ENCODE measurements at regions not wholly inside any gene's neighbourhood (a gene's known extent, or its start where the extent isn't known, plus 50 kb on each side); places are given as distances from the start of the nearest gene placed in this dataset.
"Not testable (repeated sequence)": the region's sequence is repeated elsewhere in the genome, so short reads cannot be mapped to it uniquely, and the experiment has no call there.

- no peak for DNase-seq (ENCODE audit: low read depth, low spot score)
- H3K27ac ChIP-seq: no peak overlapping the region
- H3K36me3 ChIP-seq (ENCODE audit: insufficient read depth, low read length): no peaks in the 10 kb centered on the region
- no peak overlapping the region for H3K9ac ChIP-seq (ENCODE audit: insufficient read length)
- H3K4me3 ChIP-seq: peak overlapping the region; percentile 54
- H3K9me3 ChIP-seq (ENCODE audit: low read depth, low read length): no peaks in the 10 kb centered on the region
- no peak for TF ChIP-seq POLR2AphosphoS5 (IDR thresholded peaks at IDR 0.05; ENCODE audit: borderline replicate concordance, low read depth, low read length)
These were observed 101.9 kb upstream of the NAA20 start for GRCh38 chr20:19915111-19915798.

GRCh38 chr20:19916531-19917485 lies 100.4 kb upstream of the NAA20 start:
- H3K4me3 ChIP-seq: no peak overlapping the region
- H3K9ac ChIP-seq (ENCODE audit: insufficient read length): no peak overlapping the region
- TF ChIP-seq POLR2AphosphoS5 (IDR thresholded peaks at IDR 0.05; ENCODE audit: borderline replicate concordance, low read depth, low read length) (no peak), FOXP2 (optimal IDR thresholded peaks at IDR 0.05; ENCODE audit: control extremely low read depth, extremely low read length, insufficient read depth) (no peak), EZH2 (IDR thresholded peaks at IDR 0.05) (no peak)
- H3K9me3 ChIP-seq (ENCODE audit: low read depth, low read length): no peaks in the 10 kb centered on the region
- no peaks in the 10 kb centered on the region for H3K36me3 ChIP-seq (ENCODE audit: insufficient read depth, low read length)
- H3K27ac ChIP-seq: no peak overlapping the region
- DNase-seq (ENCODE audit: low read depth, low spot score): no peak

GRCh38 chr20:19918965-19919329 lies 98.2 kb upstream of the NAA20 start:
- DNase-seq (ENCODE audit: low read depth, low spot score): no peak
- Histone ChIP-seq H3K9me3 (ENCODE audit: low read depth, low read length) (no peaks in the 10 kb centered on the region), H3K9ac (ENCODE audit: insufficient read length) (no peak overlapping the region), H3K36me3 (ENCODE audit: insufficient read depth, low read length) (no peaks in the 10 kb centered on the region), H3K4me3 (no peak overlapping the region), H3K27ac (no peak overlapping the region)
- TF ChIP-seq EZH2 (IDR thresholded peaks at IDR 0.05): no peak
- TF ChIP-seq FOXP2 (optimal IDR thresholded peaks at IDR 0.05; ENCODE audit: control extremely low read depth, extremely low read length, insufficient read depth): no peak
- no peak for TF ChIP-seq POLR2AphosphoS5 (IDR thresholded peaks at IDR 0.05; ENCODE audit: borderline replicate concordance, low read depth, low read length)

DNA sequence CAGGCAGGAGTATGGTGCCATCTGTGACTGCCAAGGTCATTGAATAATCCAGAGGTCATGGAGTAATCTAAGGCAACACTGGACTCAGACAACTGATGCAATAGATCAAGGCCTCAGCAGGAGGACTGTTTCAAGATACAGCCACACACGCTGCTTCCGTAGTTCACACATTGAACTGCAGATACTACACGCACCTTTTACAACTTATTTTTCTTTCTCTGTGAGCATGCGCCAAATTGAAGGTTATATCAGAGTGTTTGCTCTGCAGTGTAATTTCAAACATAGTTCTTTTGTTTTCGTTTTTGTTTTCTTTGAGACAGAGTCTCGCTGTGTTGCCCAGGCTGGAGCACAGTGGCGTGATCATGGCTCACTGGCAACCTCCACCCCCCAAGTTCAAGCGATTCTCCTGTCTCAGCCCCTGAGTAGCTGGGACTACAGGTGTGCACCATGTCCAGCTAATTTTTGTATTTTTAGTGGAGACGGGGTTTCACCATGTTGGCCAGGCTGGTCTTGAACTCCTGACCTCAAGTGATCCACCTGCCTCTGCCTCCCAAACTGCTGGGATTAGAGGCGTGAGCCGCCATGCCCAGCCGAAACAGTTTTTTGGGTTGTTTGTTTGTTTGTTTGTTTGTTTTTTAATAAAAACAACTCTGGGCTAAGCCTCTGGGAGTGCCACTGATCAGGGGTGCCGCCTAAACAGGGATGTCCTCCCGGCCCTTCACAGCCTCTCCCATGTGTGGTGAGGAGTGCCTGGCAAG lies 96.6 kb upstream of the NAA20 start:
- H3K9ac ChIP-seq (ENCODE audit: insufficient read length): no peak overlapping the region
- no peak overlapping the region for H3K4me3 ChIP-seq
- H3K27ac ChIP-seq: no peak overlapping the region
- TF ChIP-seq FOXP2 (optimal IDR thresholded peaks at IDR 0.05; ENCODE audit: control extremely low read depth, extremely low read length, insufficient read depth) (no peak), POLR2AphosphoS5 (IDR thresholded peaks at IDR 0.05; ENCODE audit: borderline replicate concordance, low read depth, low read length) (no peak), EZH2 (IDR thresholded peaks at IDR 0.05) (no peak)
- H3K9me3 ChIP-seq (ENCODE audit: low read depth, low read length): no peaks in the 10 kb centered on the region
- H3K36me3 ChIP-seq (ENCODE audit: insufficient read depth, low read length): no peaks in the 10 kb centered on the region
- DNase-seq (ENCODE audit: low read depth, low spot score): no peak

- H3K9ac ChIP-seq (ENCODE audit: insufficient read length): no peak overlapping the region
- H3K27ac ChIP-seq: no peak overlapping the region
- H3K36me3 ChIP-seq (ENCODE audit: insufficient read depth, low read length): no peaks in the 10 kb centered on the region
- TF ChIP-seq FOXP2 (optimal IDR thresholded peaks at IDR 0.05; ENCODE audit: control extremely low read depth, extremely low read length, insufficient read depth) (no peak), EZH2 (IDR thresholded peaks at IDR 0.05) (no peak), POLR2AphosphoS5 (IDR thresholded peaks at IDR 0.05; ENCODE audit: borderline replicate concordance, low read depth, low read length) (no peak)
- DNase-seq (ENCODE audit: low read depth, low spot score): no peak
- H3K9me3 ChIP-seq (ENCODE audit: low read depth, low read length): no peaks in the 10 kb centered on the region
- no peak overlapping the region for H3K4me3 ChIP-seq
These were observed 95.8 kb upstream of the NAA20 start for GRCh38 chr20:19921284-19921793.

- H3K9me3 ChIP-seq (ENCODE audit: low read depth, low read length): not testable (repeated sequence)
These were observed 95.3 kb upstream of the NAA20 start for GRCh38 chr20:19921829-19922228.

GRCh38 chr20:19922716-19923115 lies 94.4 kb upstream of the NAA20 start:
- DNase-seq (ENCODE audit: low read depth, low spot score): no peak
- TF ChIP-seq FOXP2 (optimal IDR thresholded peaks at IDR 0.05; ENCODE audit: control extremely low read depth, extremely low read length, insufficient read depth) (no peak), POLR2AphosphoS5 (IDR thresholded peaks at IDR 0.05; ENCODE audit: borderline replicate concordance, low read depth, low read length) (no peak), EZH2 (IDR thresholded peaks at IDR 0.05) (no peak)
- Histone ChIP-seq H3K36me3 (ENCODE audit: insufficient read depth, low read length) (no peaks in the 10 kb centered on the region), H3K9me3 (ENCODE audit: low read depth, low read length) (no peaks in the 10 kb centered on the region), H3K27ac (no peak overlapping the region), H3K9ac (ENCODE audit: insufficient read length) (no peak overlapping the region), H3K4me3 (no peak overlapping the region)

More at GRCh38 chr20:19921829-19922228, 95.3 kb upstream of the NAA20 start:
- not testable (repeated sequence) for H3K4me3 ChIP-seq; DNase-seq (ENCODE audit: low read depth, low spot score); H3K27ac ChIP-seq; H3K9ac ChIP-seq (ENCODE audit: insufficient read length); H3K36me3 ChIP-seq (ENCODE audit: insufficient read depth, low read length)

GRCh38 chr20:19923762-19924161 lies 93.4 kb upstream of the NAA20 start:
- Histone ChIP-seq H3K4me3 (no peak overlapping the region), H3K9ac (ENCODE audit: insufficient read length) (no peak overlapping the region), H3K36me3 (ENCODE audit: insufficient read depth, low read length) (no peaks in the 10 kb centered on the region), H3K9me3 (ENCODE audit: low read depth, low read length) (no peaks in the 10 kb centered on the region), H3K27ac (no peak overlapping the region)
- TF ChIP-seq FOXP2 (optimal IDR thresholded peaks at IDR 0.05; ENCODE audit: control extremely low read depth, extremely low read length, insufficient read depth): no peak
- no peak for TF ChIP-seq EZH2 (IDR thresholded peaks at IDR 0.05)
- TF ChIP-seq POLR2AphosphoS5 (IDR thresholded peaks at IDR 0.05; ENCODE audit: borderline replicate concordance, low read depth, low read length): no peak
- DNase-seq (ENCODE audit: low read depth, low spot score): no peak
